Anterior cingulate cortex (tissue), 58 donors: ENCODE measurements at regions not wholly inside any gene's neighbourhood (a gene's known extent, or its start where the extent isn't known, plus 50 kb on each side); places are given as distances from the start of the nearest gene placed in this dataset.

Experiments used
- DNase-seq, 58 donors: peaks; one replicate each; lab custom pipeline; 2025; lab: John Stamatoyannopoulos, UW

GRCh38 chr6:63517221-63517620, 55.1 kb upstream of the LOC128125822 start:
- no peak for DNase-seq

GRCh38 chr6:63521475-63522210, 50.6 kb upstream of the LOC128125822 start:
- DNase-seq, result no peak
